ENCODE measurements at regions not wholly inside any gene's neighbourhood (a gene's known extent, or its start where the extent isn't known, plus 50 kb on each side); places are given as distances from the start of the nearest gene placed in this dataset.

- ChIA-PET CTCF (interaction anchor here (0.6 to 1.2 kb wide), 7 partner anchors 10 to 1143 kb away, joined by 3 to 4 read pairs (median 3); no protein-coding TSS in a partner anchor), POLR2A (interaction anchor here (0.7 to 1.7 kb wide), 4 partner anchors 12 to 673 kb away, joined by 3 to 13 read pairs (median 5); no protein-coding TSS in a partner anchor)
- Histone ChIP-seq H3K4me1 (ENCODE audit: control insufficient read depth, insufficient read depth, low read length) (peaks cover 3% of the 10 kb centered on the region; the same call in 1 of the 2 replicates), H3K9me3 (ENCODE audit: control insufficient read depth, insufficient read depth, low read depth, low read length) (no peaks in the 10 kb centered on the region), H3K4me3 (ENCODE audit: low read depth, low read length) (peak overlapping the region; percentile 78), H3K27ac (ENCODE audit: extremely low read depth, low read depth, low read length) (peak overlapping the region; percentile 70), H3K36me3 (ENCODE audit: control insufficient read depth in 2 of 2, insufficient read depth in 1 of 2, low read length in 2 of 2) (no peaks in the 10 kb centered on the region)
- TF ChIP-seq YY1 (tag by site-specific recombination; IDR thresholded peaks at IDR 0.05) (0 out of 2 replicates have a peak, but pooled peaks have one; percentile 56), ZNF629 (tag by site-specific recombination; IDR thresholded peaks at IDR 0.05) (peak; percentile 74), ZSCAN4 (tag by site-specific recombination; IDR thresholded peaks at IDR 0.05) (peak; percentile 49; the same call in 1 of the 2 replicates), SP2 (tag by site-specific recombination; IDR thresholded peaks at IDR 0.05) (peak; percentile 78), OSR2 (tag by site-specific recombination; IDR thresholded peaks at IDR 0.05) (no peak), KLF8 (tag by site-specific recombination; IDR thresholded peaks at IDR 0.05) (peak; percentile 59; the same call in 1 of the 2 replicates), SP7 (tag by site-specific recombination; IDR thresholded peaks at IDR 0.05) (peak; percentile 56), ZNF335 (tag by site-specific recombination; conservative IDR thresholded peaks at IDR 0.05) (peak; percentile 90), ZXDB (tag by site-specific recombination; IDR thresholded peaks at IDR 0.05) (peak; percentile 80; the same call in 1 of the 2 replicates), SP3 (tag by site-specific recombination; IDR thresholded peaks at IDR 0.05) (peak; percentile 81), ZBTB11 (tag by site-specific recombination; conservative IDR thresholded peaks at IDR 0.05; ENCODE audit: low read depth) (peak; percentile 51; the same call in 1 of the 2 replicates), ZNF707 (tag by site-specific recombination; IDR thresholded peaks at IDR 0.05) (no peak), ZNF324 (tag by site-specific recombination; IDR thresholded peaks at IDR 0.05) (peak; percentile 57; the same call in 1 of the 2 replicates), ZBTB8A (tag by site-specific recombination; IDR thresholded peaks at IDR 0.05) (peak; percentile 53; the same call in 1 of the 2 replicates), SCRT1 (tag by site-specific recombination; IDR thresholded peaks at IDR 0.05; ENCODE audit: borderline replicate concordance) (no peak), ZSCAN23 (tag by site-specific recombination; IDR thresholded peaks at IDR 0.05) (0 out of 2 replicates have a peak, but pooled peaks have one; percentile 36), ZNF660 (tag by site-specific recombination; IDR thresholded peaks at IDR 0.05) (peak; percentile 83; the same call in 1 of the 2 replicates), ZNF362 (tag by site-specific recombination; IDR thresholded peaks at IDR 0.05) (peak; percentile 93), ZNF610 (tag by site-specific recombination; IDR thresholded peaks at IDR 0.05; ENCODE audit: borderline replicate concordance) (0 out of 2 replicates have a peak, but pooled peaks have one; percentile 44), ZNF518A (tag by site-specific recombination; conservative IDR thresholded peaks at IDR 0.05; ENCODE audit: low read depth) (peak; percentile 41; the same call in 1 of the 2 replicates), ZNF19 (tag by site-specific recombination; IDR thresholded peaks at IDR 0.05; ENCODE audit: low read depth) (no peak), ZFP69B (tag by site-specific recombination; IDR thresholded peaks at IDR 0.05) (peak; percentile 55; the same call in 1 of the 2 replicates), ZNF350 (tag by site-specific recombination; IDR thresholded peaks at IDR 0.05) (no peak)
- TF ChIP-seq, protein P1, sequence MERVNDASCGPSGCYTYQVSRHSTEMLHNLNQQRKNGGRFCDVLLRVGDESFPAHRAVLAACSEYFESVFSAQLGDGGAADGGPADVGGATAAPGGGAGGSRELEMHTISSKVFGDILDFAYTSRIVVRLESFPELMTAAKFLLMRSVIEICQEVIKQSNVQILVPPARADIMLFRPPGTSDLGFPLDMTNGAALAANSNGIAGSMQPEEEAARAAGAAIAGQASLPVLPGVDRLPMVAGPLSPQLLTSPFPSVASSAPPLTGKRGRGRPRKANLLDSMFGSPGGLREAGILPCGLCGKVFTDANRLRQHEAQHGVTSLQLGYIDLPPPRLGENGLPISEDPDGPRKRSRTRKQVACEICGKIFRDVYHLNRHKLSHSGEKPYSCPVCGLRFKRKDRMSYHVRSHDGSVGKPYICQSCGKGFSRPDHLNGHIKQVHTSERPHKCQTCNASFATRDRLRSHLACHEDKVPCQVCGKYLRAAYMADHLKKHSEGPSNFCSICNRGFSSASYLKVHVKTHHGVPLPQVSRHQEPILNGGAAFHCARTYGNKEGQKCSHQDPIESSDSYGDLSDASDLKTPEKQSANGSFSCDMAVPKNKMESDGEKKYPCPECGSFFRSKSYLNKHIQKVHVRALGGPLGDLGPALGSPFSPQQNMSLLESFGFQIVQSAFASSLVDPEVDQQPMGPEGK (tag by site-specific recombination; IDR thresholded peaks at IDR 0.05), result peak; percentile 41; the same call in 1 of the 2 replicates
These were observed 76.9 kb downstream of the MAGED4 start for GRCh38 chrX:52261463-52262194.
